Fibroblast of lung (primary cell): ENCODE measurements at regions not wholly inside any gene's neighbourhood (a gene's known extent, or its start where the extent isn't known, plus 50 kb on each side); places are given as distances from the start of the nearest gene placed in this dataset.

Experiments
- EZH2 ChIP-seq: IDR thresholded peaks from 2 replicates; pipeline ENCODE4 v1.5.1; 2012; ENCODE audit warnings: low read length, control low read depth, mild to moderate bottlenecking; ENCODE audit errors: missing control alignments
- TF ChIP-seq, protein P1 (sequence below), 2 donors: IDR thresholded peaks in 1 of 2; conservative IDR thresholded peaks in 1 of 2; 1 replicate in 1 of 2; 2 replicates in 1 of 2; pipeline ENCODE4 v1.5.1; 2011 to 2012; ENCODE audit warnings: low read length in 2 of 2, control low read depth in 1 of 2, inconsistent platforms in 1 of 2, low read depth in 1 of 2, mild to moderate bottlenecking in 1 of 2

DNA sequence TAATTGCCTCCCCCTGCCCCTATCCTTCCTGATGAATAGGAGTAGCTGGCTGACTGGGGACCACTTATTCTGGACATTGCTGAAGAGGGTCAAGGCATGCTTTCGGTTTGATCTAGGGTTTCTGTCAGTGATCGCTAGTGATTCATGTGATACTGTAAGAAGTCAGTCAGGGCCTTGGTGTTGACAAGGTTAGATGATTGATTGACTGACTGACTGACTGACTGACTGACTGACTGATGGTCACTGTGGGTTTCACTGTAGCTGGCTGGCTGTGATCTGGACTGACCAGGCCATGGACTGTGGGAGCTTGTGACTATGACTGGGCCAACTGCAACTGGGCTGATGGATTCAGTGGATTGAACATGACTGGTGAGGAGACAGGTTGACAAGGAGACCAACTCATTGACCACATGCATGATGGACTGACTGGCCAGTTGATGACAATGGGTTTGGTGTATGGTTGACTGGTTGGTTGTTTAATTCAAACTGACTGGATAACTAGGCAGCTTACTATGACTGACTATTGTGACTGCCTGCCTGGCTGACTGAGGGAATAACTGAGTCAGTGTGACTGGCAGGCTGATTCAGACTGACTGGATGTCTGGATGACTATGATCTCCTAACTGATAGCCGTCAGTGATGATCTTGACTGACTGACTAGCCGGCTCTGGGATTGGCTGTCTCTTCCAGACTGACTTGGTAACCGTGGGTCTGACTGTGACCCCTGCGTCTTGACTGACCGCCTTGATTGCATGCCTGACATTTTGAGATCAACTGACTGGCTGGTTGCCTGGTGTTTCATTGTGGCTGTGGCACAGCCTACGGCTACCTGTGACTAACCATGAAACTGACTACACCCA, 509.9 kb downstream of the SHQ1 start:
- TF ChIP-seq, protein P1, sequence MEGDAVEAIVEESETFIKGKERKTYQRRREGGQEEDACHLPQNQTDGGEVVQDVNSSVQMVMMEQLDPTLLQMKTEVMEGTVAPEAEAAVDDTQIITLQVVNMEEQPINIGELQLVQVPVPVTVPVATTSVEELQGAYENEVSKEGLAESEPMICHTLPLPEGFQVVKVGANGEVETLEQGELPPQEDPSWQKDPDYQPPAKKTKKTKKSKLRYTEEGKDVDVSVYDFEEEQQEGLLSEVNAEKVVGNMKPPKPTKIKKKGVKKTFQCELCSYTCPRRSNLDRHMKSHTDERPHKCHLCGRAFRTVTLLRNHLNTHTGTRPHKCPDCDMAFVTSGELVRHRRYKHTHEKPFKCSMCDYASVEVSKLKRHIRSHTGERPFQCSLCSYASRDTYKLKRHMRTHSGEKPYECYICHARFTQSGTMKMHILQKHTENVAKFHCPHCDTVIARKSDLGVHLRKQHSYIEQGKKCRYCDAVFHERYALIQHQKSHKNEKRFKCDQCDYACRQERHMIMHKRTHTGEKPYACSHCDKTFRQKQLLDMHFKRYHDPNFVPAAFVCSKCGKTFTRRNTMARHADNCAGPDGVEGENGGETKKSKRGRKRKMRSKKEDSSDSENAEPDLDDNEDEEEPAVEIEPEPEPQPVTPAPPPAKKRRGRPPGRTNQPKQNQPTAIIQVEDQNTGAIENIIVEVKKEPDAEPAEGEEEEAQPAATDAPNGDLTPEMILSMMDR (conservative IDR thresholded peaks at IDR 0.05 in 1 of 2, IDR thresholded peaks at IDR 0.05 in 1 of 2; ENCODE audit: low read depth in 1 of 2, low read length in 2 of 2): no peak
- TF ChIP-seq EZH2: no peak
